ENCODE measurements at regions not wholly inside any gene's neighbourhood (a gene's known extent, or its start where the extent isn't known, plus 50 kb on each side); places are given as distances from the start of the nearest gene placed in this dataset.
"Not testable (repeated sequence)": the region's sequence is repeated elsewhere in the genome, so short reads cannot be mapped to it uniquely, and the experiment has no call there.

DNA sequence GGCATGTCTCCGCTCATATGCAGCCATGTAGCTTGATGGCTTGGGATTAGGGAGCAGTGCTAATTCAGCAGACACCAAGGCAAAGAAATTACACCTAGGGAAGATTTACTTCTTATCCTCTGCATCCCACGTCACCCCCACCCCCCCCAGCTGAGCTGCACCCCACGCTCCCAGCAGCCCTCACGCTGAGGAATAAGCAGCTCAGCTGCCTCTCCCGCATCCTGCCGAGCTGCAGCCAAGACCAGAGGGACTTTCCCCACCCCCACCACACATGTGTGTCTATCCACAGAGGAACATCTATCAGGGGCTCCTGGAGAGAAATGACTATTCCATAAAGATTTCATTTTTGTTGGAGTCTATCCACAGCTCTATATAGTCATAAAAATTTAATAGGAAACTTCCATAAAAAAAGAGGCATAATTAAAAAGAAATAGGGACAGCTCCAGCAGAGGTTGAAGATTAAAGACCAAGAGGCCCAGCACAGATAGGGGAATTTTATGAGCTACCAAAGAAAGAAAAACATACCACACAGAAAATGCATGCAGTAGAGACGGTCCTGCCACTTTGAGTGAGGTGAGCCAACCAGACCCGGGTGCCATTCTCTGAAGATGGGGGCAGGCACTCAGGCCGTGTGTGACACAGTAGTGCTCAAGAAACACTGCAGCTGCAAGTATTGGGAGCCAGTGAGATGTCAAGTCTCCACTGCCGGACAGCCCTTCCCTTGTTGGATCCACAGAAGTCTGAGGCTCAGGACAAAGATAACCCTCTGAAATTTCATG is 274.8 kb downstream of the BCL2L11 start:
- H3K27me3 ChIP-seq (ENCODE audit: control insufficient read depth in 1 of 2, insufficient read depth in 2 of 2, low read length in 2 of 2); H3K27me3 Mint-ChIP-seq; H3K36me3 Mint-ChIP-seq (ENCODE audit: low read depth); H3K4me3 Mint-ChIP-seq; H3K27ac Mint-ChIP-seq; H3K36me3 ChIP-seq (ENCODE audit: insufficient read depth, low read length); H3K4me1 ChIP-seq (ENCODE audit: insufficient read depth, low read length); intact Hi-C loops (cut with DNase I, micrococcal nuclease); H3K9me3 Mint-ChIP-seq; POLR2A ChIA-PET; H3K4me1 Mint-ChIP-seq (ENCODE audit: low read depth); CTCF ChIA-PET; H3K27ac ChIP-seq (ENCODE audit: low read depth in 1 of 2, low read length in 2 of 2); H3K4me3 ChIP-seq (ENCODE audit: low read length); H3K9me3 ChIP-seq (ENCODE audit: control insufficient read depth in 1 of 2, insufficient read depth in 1 of 2, low read length in 2 of 2): not testable (repeated sequence)
- ATAC-seq (ENCODE audit: poor library complexity) (peak; percentile 39), DNase-seq (peak in 10 of 14 experiments; percentile 16 to 68 (median 30))

DNA sequence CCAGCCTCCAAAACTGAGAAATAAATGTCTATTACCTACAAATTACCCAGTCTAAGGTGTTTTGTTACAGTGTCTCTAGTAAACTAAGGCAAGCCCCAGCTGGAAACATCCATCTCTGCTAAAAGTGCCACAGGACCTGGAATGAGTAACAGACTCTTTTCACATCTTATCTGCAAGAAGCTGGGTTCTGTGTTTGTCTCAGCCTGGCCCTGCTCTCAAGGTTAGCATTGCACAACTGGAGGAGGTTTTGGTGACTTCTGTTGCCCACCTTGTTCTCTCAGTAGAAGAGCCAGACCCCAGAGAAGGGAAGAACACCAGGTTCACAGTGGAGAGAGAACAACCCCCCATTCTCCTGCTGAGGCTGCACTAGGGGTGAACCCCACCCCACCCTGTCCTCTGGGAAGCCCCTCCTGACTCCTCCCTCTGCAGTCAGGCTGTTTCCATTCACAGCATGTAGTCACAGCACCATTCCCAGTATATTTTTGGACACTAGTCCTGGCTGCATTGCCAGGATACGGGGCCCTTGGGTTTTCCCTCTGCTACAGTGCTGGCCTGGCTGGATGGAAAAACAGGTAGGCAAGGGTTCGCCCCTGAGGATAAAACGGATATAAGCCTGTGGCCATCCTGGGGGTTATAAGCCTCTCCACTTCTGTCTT is 280.0 kb downstream of the BCL2L11 start:
- ATAC-seq (ENCODE audit: poor library complexity) = not testable (repeated sequence)

DNA sequence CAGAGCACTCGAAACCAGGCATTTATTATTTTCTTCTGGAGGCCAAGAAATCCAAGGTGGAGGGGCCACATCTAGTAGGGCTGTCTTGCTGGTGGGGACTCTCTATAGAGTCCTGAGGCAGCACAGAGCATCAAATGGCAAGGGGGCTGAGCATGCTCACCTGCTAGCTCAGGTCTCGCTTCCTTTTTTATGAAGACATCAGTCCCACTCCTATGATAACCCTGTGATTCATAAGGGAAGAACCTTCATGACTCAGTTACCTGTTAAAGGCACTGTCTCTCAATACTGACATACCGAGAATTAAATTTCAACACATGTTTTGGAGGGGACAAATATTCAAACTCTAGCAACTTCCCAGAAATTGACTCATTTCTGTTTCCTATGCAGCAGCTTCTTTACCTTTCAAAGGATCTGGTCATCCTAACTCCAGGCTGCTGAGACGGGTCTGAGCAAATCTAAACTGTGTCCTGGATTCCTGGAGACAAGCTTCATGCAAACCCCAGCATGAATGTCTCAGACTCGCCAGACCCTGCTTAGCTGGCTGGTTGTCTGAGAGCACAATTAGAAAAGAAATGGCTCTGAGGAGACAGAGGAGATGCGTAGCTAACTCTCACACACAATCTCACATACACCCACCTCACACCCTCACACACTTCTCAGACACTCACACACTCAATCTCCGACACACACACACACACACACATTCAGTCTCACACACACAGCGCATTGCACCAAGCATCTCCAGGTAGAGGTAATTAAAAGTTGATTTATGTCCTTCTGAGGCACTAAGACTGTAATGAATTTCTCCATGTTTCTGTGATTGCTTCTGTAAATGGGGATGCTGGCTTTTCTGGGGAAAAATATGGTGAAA is 280.8 kb downstream of the BCL2L11 start:
- CTCF ChIA-PET; H3K27ac Mint-ChIP-seq; DNase-seq; H3K36me3 ChIP-seq (ENCODE audit: insufficient read depth, low read length); H3K9me3 ChIP-seq (ENCODE audit: control insufficient read depth in 1 of 2, insufficient read depth in 1 of 2, low read length in 2 of 2); H3K4me3 Mint-ChIP-seq; H3K4me3 ChIP-seq (ENCODE audit: low read length); POLR2A ChIA-PET; H3K4me1 Mint-ChIP-seq (ENCODE audit: low read depth); H3K9me3 Mint-ChIP-seq; H3K4me1 ChIP-seq (ENCODE audit: insufficient read depth, low read length); intact Hi-C loops (cut with DNase I, micrococcal nuclease); H3K27ac ChIP-seq (ENCODE audit: low read depth in 1 of 2, low read length in 2 of 2); H3K27me3 Mint-ChIP-seq; H3K27me3 ChIP-seq (ENCODE audit: control insufficient read depth in 1 of 2, insufficient read depth in 2 of 2, low read length in 2 of 2); H3K36me3 Mint-ChIP-seq (ENCODE audit: low read depth): not testable (repeated sequence)
- peak; percentile 37 for ATAC-seq (ENCODE audit: poor library complexity)

More for the DNA sequence above, 280.0 kb downstream of the BCL2L11 start:
- CTCF ChIA-PET; H3K36me3 Mint-ChIP-seq (ENCODE audit: low read depth); intact Hi-C loops (cut with DNase I, micrococcal nuclease); H3K9me3 Mint-ChIP-seq; H3K27ac Mint-ChIP-seq; H3K27me3 ChIP-seq (ENCODE audit: control insufficient read depth in 1 of 2, insufficient read depth in 2 of 2, low read length in 2 of 2); H3K4me3 ChIP-seq (ENCODE audit: low read length); H3K36me3 ChIP-seq (ENCODE audit: insufficient read depth, low read length); H3K4me1 ChIP-seq (ENCODE audit: insufficient read depth, low read length); H3K9me3 ChIP-seq (ENCODE audit: control insufficient read depth in 1 of 2, insufficient read depth in 1 of 2, low read length in 2 of 2); H3K27me3 Mint-ChIP-seq; H3K27ac ChIP-seq (ENCODE audit: low read depth in 1 of 2, low read length in 2 of 2); H3K4me1 Mint-ChIP-seq (ENCODE audit: low read depth); DNase-seq; POLR2A ChIA-PET; H3K4me3 Mint-ChIP-seq: not testable (repeated sequence)

DNA sequence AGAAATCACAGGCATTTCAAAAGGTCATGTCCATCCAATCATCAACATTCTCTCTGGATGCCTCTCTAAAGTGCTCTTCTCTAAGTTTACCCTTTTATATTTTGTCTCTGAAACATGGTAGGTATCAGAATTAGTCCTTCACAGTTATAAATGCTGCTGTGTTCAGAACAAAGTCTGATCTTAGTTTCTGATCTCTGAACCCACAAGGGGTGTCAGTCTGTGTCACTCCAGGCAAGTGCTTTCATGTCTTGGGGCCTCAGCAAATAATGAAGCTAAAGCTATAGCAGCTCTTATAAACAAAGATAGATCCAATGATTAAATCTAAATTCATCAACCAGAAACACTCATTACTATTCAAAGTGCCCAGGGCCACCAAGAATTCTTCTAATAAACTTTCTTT is 281.7 kb downstream of the BCL2L11 start:
- H3K4me1 Mint-ChIP-seq (ENCODE audit: low read depth); H3K36me3 Mint-ChIP-seq (ENCODE audit: low read depth); H3K4me1 ChIP-seq (ENCODE audit: insufficient read depth, low read length); H3K27ac ChIP-seq (ENCODE audit: low read depth in 1 of 2, low read length in 2 of 2); H3K36me3 ChIP-seq (ENCODE audit: insufficient read depth, low read length); H3K27me3 ChIP-seq (ENCODE audit: control insufficient read depth in 1 of 2, insufficient read depth in 2 of 2, low read length in 2 of 2); H3K4me3 Mint-ChIP-seq; H3K9me3 Mint-ChIP-seq; H3K27me3 Mint-ChIP-seq; DNase-seq; H3K4me3 ChIP-seq (ENCODE audit: low read length); CTCF ChIA-PET; POLR2A ChIA-PET; intact Hi-C loops (cut with DNase I, micrococcal nuclease); H3K27ac Mint-ChIP-seq; H3K9me3 ChIP-seq (ENCODE audit: control insufficient read depth in 1 of 2, insufficient read depth in 1 of 2, low read length in 2 of 2): not testable (repeated sequence)
- peak; percentile 74 for ATAC-seq (ENCODE audit: poor library complexity)

DNA sequence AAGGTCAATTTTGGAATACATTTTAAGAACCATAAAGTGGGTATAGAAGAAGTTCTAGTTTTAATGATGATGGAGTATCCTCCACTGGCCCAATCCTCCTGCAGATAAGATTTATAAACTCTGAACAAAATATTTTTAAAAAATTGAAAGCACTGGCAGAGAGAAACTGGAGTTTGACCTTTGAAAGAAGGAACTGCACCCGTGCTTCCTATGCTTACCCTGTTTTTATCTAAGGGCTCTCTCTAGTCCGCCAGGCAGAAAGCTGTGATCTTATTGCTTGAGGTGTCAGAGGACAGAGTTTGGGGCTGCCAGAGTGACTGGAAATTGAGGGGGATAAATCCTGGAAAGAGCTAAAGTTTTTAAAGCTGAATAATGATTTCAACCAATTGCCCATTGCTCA is 282.6 kb downstream of the BCL2L11 start:
- H3K36me3 ChIP-seq (ENCODE audit: insufficient read depth, low read length); H3K27me3 ChIP-seq (ENCODE audit: control insufficient read depth in 1 of 2, insufficient read depth in 2 of 2, low read length in 2 of 2); DNase-seq; ATAC-seq (ENCODE audit: poor library complexity); H3K27ac Mint-ChIP-seq; H3K36me3 Mint-ChIP-seq (ENCODE audit: low read depth); POLR2A ChIA-PET; H3K27ac ChIP-seq (ENCODE audit: low read depth in 1 of 2, low read length in 2 of 2); CTCF ChIA-PET; H3K9me3 Mint-ChIP-seq; H3K4me1 Mint-ChIP-seq (ENCODE audit: low read depth); H3K9me3 ChIP-seq (ENCODE audit: control insufficient read depth in 1 of 2, insufficient read depth in 1 of 2, low read length in 2 of 2); intact Hi-C loops (cut with DNase I, micrococcal nuclease); H3K4me1 ChIP-seq (ENCODE audit: insufficient read depth, low read length); H3K4me3 Mint-ChIP-seq; H3K4me3 ChIP-seq (ENCODE audit: low read length); H3K27me3 Mint-ChIP-seq: not testable (repeated sequence)

DNA sequence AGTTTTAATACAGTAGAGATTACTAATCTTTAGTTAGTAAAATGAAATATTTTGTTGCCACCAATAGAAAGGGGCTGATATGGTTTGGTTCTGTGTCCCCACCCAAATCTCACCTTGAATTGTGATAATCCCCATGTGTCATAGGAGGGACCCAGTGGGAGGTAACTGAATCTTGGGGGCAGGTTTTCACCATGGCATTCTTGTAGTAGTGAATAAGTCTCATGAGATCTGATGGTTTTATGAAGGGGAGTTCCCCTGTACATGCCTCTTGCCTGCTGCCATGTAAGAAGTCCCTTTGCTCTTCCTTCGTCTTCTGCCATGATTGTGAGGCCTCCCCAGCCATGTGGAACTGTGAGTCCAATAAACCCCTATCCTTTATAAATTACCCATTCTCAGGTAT is 285.9 kb downstream of the BCL2L11 start:
- H3K27ac ChIP-seq (ENCODE audit: low read depth in 1 of 2, low read length in 2 of 2); intact Hi-C loops (cut with DNase I, micrococcal nuclease); CTCF ChIA-PET; H3K36me3 ChIP-seq (ENCODE audit: insufficient read depth, low read length); DNase-seq; H3K27me3 ChIP-seq (ENCODE audit: control insufficient read depth in 1 of 2, insufficient read depth in 2 of 2, low read length in 2 of 2); POLR2A ChIA-PET; H3K36me3 Mint-ChIP-seq (ENCODE audit: low read depth); H3K9me3 ChIP-seq (ENCODE audit: control insufficient read depth in 1 of 2, insufficient read depth in 1 of 2, low read length in 2 of 2); H3K9me3 Mint-ChIP-seq; H3K27me3 Mint-ChIP-seq; H3K4me3 Mint-ChIP-seq; H3K4me1 ChIP-seq (ENCODE audit: insufficient read depth, low read length); H3K27ac Mint-ChIP-seq; ATAC-seq (ENCODE audit: poor library complexity); H3K4me1 Mint-ChIP-seq (ENCODE audit: low read depth); H3K4me3 ChIP-seq (ENCODE audit: low read length): not testable (repeated sequence)
